ENCODE measurements at regions not wholly inside any gene's neighbourhood (a gene's known extent, or its start where the extent isn't known, plus 50 kb on each side); places are given as distances from the start of the nearest gene placed in this dataset.
"Not testable (repeated sequence)": the region's sequence is repeated elsewhere in the genome, so short reads cannot be mapped to it uniquely, and the experiment has no call there.

- intact Hi-C loops (cut with micrococcal nuclease); H3K36me3 ChIP-seq (ENCODE audit: control insufficient read depth, insufficient read depth, low read length); H3K27ac Mint-ChIP-seq; H3K27me3 ChIP-seq (ENCODE audit: control insufficient read depth, insufficient read depth, low read length); H3K9me3 ChIP-seq (ENCODE audit: control insufficient read depth, insufficient read depth, low read length); H3K4me3 Mint-ChIP-seq; H3K4me1 ChIP-seq (ENCODE audit: control insufficient read depth, insufficient read depth, low read length); DNase-seq; ATAC-seq; H3K4me1 Mint-ChIP-seq; H3K9me3 Mint-ChIP-seq; H3K27me3 Mint-ChIP-seq (ENCODE audit: low read depth in 2 of 2); H3K36me3 Mint-ChIP-seq; H3K4me3 ChIP-seq (ENCODE audit: low read length); H3K27ac ChIP-seq (ENCODE audit: low read length): not testable (repeated sequence)
- 96% methylated on average over 6 of the region's 6 CpGs for WGBS (ENCODE audit: insufficient coverage)
Observed at GRCh38 chr20:41727681-41728080, 109.5 kb upstream of the CHD6 start.

GRCh38 chr20:41726727-41727126 lies 108.5 kb upstream of the CHD6 start:
- WGBS (ENCODE audit: insufficient coverage), result 78% methylated on average over 4 of the region's 4 CpGs
- Histone ChIP-seq H3K27me3 (ENCODE audit: control insufficient read depth, insufficient read depth, low read length) (no peaks in the 10 kb centered on the region), H3K4me1 (ENCODE audit: control insufficient read depth, insufficient read depth, low read length) (no peaks in the 10 kb centered on the region), H3K4me3 (ENCODE audit: low read length) (no peak overlapping the region), H3K27ac (ENCODE audit: low read length) (no peak overlapping the region), H3K9me3 (ENCODE audit: control insufficient read depth, insufficient read depth, low read length) (no peaks in the 10 kb centered on the region), H3K36me3 (ENCODE audit: control insufficient read depth, insufficient read depth, low read length) (no peaks in the 10 kb centered on the region)
- no peak for ATAC-seq
- Mint-ChIP-seq H3K27me3 (ENCODE audit: low read depth in 2 of 2) (peaks cover 0 to 6% of the 10 kb centered on the region in 2 donors), H3K27ac (no peak overlapping the region), H3K36me3 (no peaks in the 10 kb centered on the region), H3K9me3 (no peaks in the 10 kb centered on the region), H3K4me1 (no peaks in the 10 kb centered on the region), H3K4me3 (no peak overlapping the region)
- no peak for DNase-seq
- intact Hi-C loops (cut with micrococcal nuclease), result no loop called here
- TF ChIP-seq CTCF (IDR thresholded peaks at IDR 0.05), result no peak

GRCh38 chr20:41719151-41719550 lies 101.0 kb upstream of the CHD6 start:
- Mint-ChIP-seq H3K36me3 (no peaks in the 10 kb centered on the region), H3K9me3 (no peaks in the 10 kb centered on the region), H3K4me1 (no peaks in the 10 kb centered on the region), H3K4me3 (no peak overlapping the region), H3K27ac (no peak overlapping the region), H3K27me3 (ENCODE audit: low read depth in 2 of 2) (peaks cover 3 to 16% of the 10 kb centered on the region in 2 donors)
- Histone ChIP-seq H3K9me3 (ENCODE audit: control insufficient read depth, insufficient read depth, low read length) (no peaks in the 10 kb centered on the region), H3K27ac (ENCODE audit: low read length) (no peak overlapping the region), H3K36me3 (ENCODE audit: control insufficient read depth, insufficient read depth, low read length) (no peaks in the 10 kb centered on the region), H3K27me3 (ENCODE audit: control insufficient read depth, insufficient read depth, low read length) (no peaks in the 10 kb centered on the region), H3K4me3 (ENCODE audit: low read length) (no peak overlapping the region), H3K4me1 (ENCODE audit: control insufficient read depth, insufficient read depth, low read length) (no peaks in the 10 kb centered on the region)
- DNase-seq (no peak), ATAC-seq (no peak)
- intact Hi-C loops (cut with micrococcal nuclease), result no loop called here
- TF ChIP-seq CTCF (IDR thresholded peaks at IDR 0.05), result no peak
- 93% methylated on average over 4 of the region's 4 CpGs for WGBS (ENCODE audit: insufficient coverage)

GRCh38 chr20:41717483-41717882 lies 99.3 kb upstream of the CHD6 start:
- no peak overlapping the region for H3K4me3 Mint-ChIP-seq
- peaks cover 10 to 16% of the 10 kb centered on the region in 2 donors for H3K27me3 Mint-ChIP-seq (ENCODE audit: low read depth in 2 of 2)
- intact Hi-C loops (cut with micrococcal nuclease), result no loop called here
- no peak for ATAC-seq
- TF ChIP-seq CTCF (IDR thresholded peaks at IDR 0.05), result no peak
- Histone ChIP-seq H3K27ac (ENCODE audit: low read length) (no peak overlapping the region), H3K4me1 (ENCODE audit: control insufficient read depth, insufficient read depth, low read length) (no peaks in the 10 kb centered on the region), H3K36me3 (ENCODE audit: control insufficient read depth, insufficient read depth, low read length) (no peaks in the 10 kb centered on the region), H3K9me3 (ENCODE audit: control insufficient read depth, insufficient read depth, low read length) (no peaks in the 10 kb centered on the region), H3K27me3 (ENCODE audit: control insufficient read depth, insufficient read depth, low read length) (no peaks in the 10 kb centered on the region), H3K4me3 (ENCODE audit: low read length) (no peak overlapping the region)
- H3K36me3 Mint-ChIP-seq, result no peaks in the 10 kb centered on the region
- H3K9me3 Mint-ChIP-seq, result no peaks in the 10 kb centered on the region
- WGBS (ENCODE audit: insufficient coverage), result 82% methylated on average over 3 of the region's 3 CpGs
- no peak overlapping the region for H3K27ac Mint-ChIP-seq
- no peaks in the 10 kb centered on the region for H3K4me1 Mint-ChIP-seq
- no peak for DNase-seq

Data from natural killer cell (primary cell).